ENCODE measurements at regions not wholly inside any gene's neighbourhood (a gene's known extent, or its start where the extent isn't known, plus 50 kb on each side); places are given as distances from the start of the nearest gene placed in this dataset.

- TF ChIP-seq POLR2A (IDR thresholded peaks at IDR 0.05) (no peak), CTCF (IDR thresholded peaks at IDR 0.05) (no peak)
Observed at GRCh38 chr20:12321736-12322135, 404.0 kb downstream of the BTBD3 start.
